Activated T-helper 1 cell treated with anti-CD3 and anti-CD28 coated beads, Interleukin-12 subunit alpha, Interleukin-12 subunit beta, Interleukin-2, Interleukin-4 antibody, amounts not matched to agents 30 ng/mL and 10 ng/mL and 1 ng/mL, durations not matched to agents 14 hours and 24 hours and 36 hours (primary cell): ENCODE measurements at regions not wholly inside any gene's neighbourhood (a gene's known extent, or its start where the extent isn't known, plus 50 kb on each side); places are given as distances from the start of the nearest gene placed in this dataset.

ENCODE experiments used
- DNase-seq: peaks from one replicate; pipeline ENCODE4 v3.0.0; 2021; ENCODE audit warnings: low spot score
- H3K27ac Mint-ChIP-seq: one replicate; pipeline ENCODE4 v1.8.0; 2021; ENCODE audit warnings: mild to moderate bottlenecking, mixed read lengths
- H3K27me3 Mint-ChIP-seq: one replicate; pipeline ENCODE4 v1.8.0; 2022; ENCODE audit warnings: mild to moderate bottlenecking, moderate library complexity, mixed read lengths; ENCODE audit not compliant: insufficient read depth
- H3K36me3 Mint-ChIP-seq: one replicate; pipeline ENCODE4 v1.8.0; 2021; ENCODE audit warnings: low read depth, mixed read lengths
- H3K4me1 Mint-ChIP-seq: one replicate; pipeline ENCODE4 v1.8.0; 2021; ENCODE audit warnings: low read depth, mixed read lengths
- H3K4me3 Mint-ChIP-seq: one replicate; pipeline ENCODE4 v1.8.0; 2021; ENCODE audit warnings: mild to moderate bottlenecking, moderate library complexity, mixed read lengths
- H3K9me3 Mint-ChIP-seq: one replicate; pipeline ENCODE4 v1.8.0; 2021; ENCODE audit warnings: mixed read lengths
- intact Hi-C: fragments of 100-400 bp; cut with micrococcal nuclease; formaldehyde crosslinking; loops from one replicate; pipeline ENCODE4 v1.15.1; 2024

- H3K36me3 Mint-ChIP-seq, result no peaks in the 10 kb centered on the region
- no peak for DNase-seq
- intact Hi-C loops, result no loop called here
- H3K27me3 Mint-ChIP-seq, result no peaks in the 10 kb centered on the region
- H3K9me3 Mint-ChIP-seq, result peaks cover 11% of the 10 kb centered on the region
- H3K4me1 Mint-ChIP-seq, result no peaks in the 10 kb centered on the region
- no peak overlapping the region for H3K4me3 Mint-ChIP-seq
- no peak overlapping the region for H3K27ac Mint-ChIP-seq
Measured at GRCh38 chr13:86710896-86711295, 911.7 kb upstream of the SLITRK6 start.

GRCh38 chr13:86714495-86714894 is 915.3 kb upstream of the SLITRK6 start:
- no peak for DNase-seq
- no peaks in the 10 kb centered on the region for H3K36me3 Mint-ChIP-seq
- intact Hi-C loops, result no loop called here
- H3K9me3 Mint-ChIP-seq, result peaks cover 19% of the 10 kb centered on the region
- no peak overlapping the region for H3K4me3 Mint-ChIP-seq
- no peak overlapping the region for H3K27ac Mint-ChIP-seq
- no peaks in the 10 kb centered on the region for H3K27me3 Mint-ChIP-seq
- no peaks in the 10 kb centered on the region for H3K4me1 Mint-ChIP-seq

- no peaks in the 10 kb centered on the region for H3K27me3 Mint-ChIP-seq
- peaks cover 14% of the 10 kb centered on the region for H3K9me3 Mint-ChIP-seq
- no peak overlapping the region for H3K4me3 Mint-ChIP-seq
- no peaks in the 10 kb centered on the region for H3K36me3 Mint-ChIP-seq
- H3K27ac Mint-ChIP-seq, result no peak overlapping the region
- H3K4me1 Mint-ChIP-seq, result no peaks in the 10 kb centered on the region
- no peak for DNase-seq
- intact Hi-C loops, result no loop called here
Measured at GRCh38 chr13:86725105-86725504, 925.9 kb upstream of the SLITRK6 start.

- Mint-ChIP-seq H3K27ac (no peak overlapping the region), H3K9me3 (peaks cover 18% of the 10 kb centered on the region), H3K27me3 (no peaks in the 10 kb centered on the region), H3K36me3 (no peaks in the 10 kb centered on the region), H3K4me3 (no peak overlapping the region), H3K4me1 (no peaks in the 10 kb centered on the region)
- DNase-seq, result no peak
- intact Hi-C loops, result no loop called here
Measured at GRCh38 chr13:86729206-86729605, 930.0 kb upstream of the SLITRK6 start.

- Mint-ChIP-seq H3K4me1 (no peaks in the 10 kb centered on the region), H3K36me3 (no peaks in the 10 kb centered on the region), H3K27ac (no peak overlapping the region), H3K4me3 (no peak overlapping the region), H3K27me3 (no peaks in the 10 kb centered on the region), H3K9me3 (peaks cover 17% of the 10 kb centered on the region)
- no peak for DNase-seq
- intact Hi-C loops, result no loop called here
Measured at GRCh38 chr13:86731987-86732386, 932.8 kb upstream of the SLITRK6 start.

- H3K27ac Mint-ChIP-seq, result no peak overlapping the region
- no peaks in the 10 kb centered on the region for H3K4me1 Mint-ChIP-seq
- intact Hi-C loops, result no loop called here
Measured at GRCh38 chr13:86737334-86737932, 933.7 kb upstream of the SLITRK5 start.

GRCh38 chr13:86741762-86742285 is 929.3 kb upstream of the SLITRK5 start:
- intact Hi-C loops, result no loop called here

More at GRCh38 chr13:86737334-86737932, 933.7 kb upstream of the SLITRK5 start:
- Mint-ChIP-seq H3K36me3 (no peaks in the 10 kb centered on the region), H3K9me3 (peaks cover 13% of the 10 kb centered on the region), H3K4me3 (no peak overlapping the region), H3K27me3 (no peaks in the 10 kb centered on the region)
- DNase-seq, result no peak

GRCh38 chr13:86757236-86757978 is 913.8 kb upstream of the SLITRK5 start:
- Mint-ChIP-seq H3K4me1 (no peaks in the 10 kb centered on the region), H3K36me3 (peaks cover under 1% of the 10 kb centered on the region)
- no peak for DNase-seq

More at GRCh38 chr13:86741762-86742285, 929.3 kb upstream of the SLITRK5 start:
- no peaks in the 10 kb centered on the region for H3K27me3 Mint-ChIP-seq
- H3K36me3 Mint-ChIP-seq, result no peaks in the 10 kb centered on the region
- no peak overlapping the region for H3K4me3 Mint-ChIP-seq
- H3K9me3 Mint-ChIP-seq, result peaks cover 4% of the 10 kb centered on the region
- no peak for DNase-seq
- H3K27ac Mint-ChIP-seq, result no peak overlapping the region
- H3K4me1 Mint-ChIP-seq, result no peaks in the 10 kb centered on the region

GRCh38 chr13:86758116-86758515 is 913.1 kb upstream of the SLITRK5 start:
- no peak overlapping the region for H3K4me3 Mint-ChIP-seq

More at GRCh38 chr13:86757236-86757978, 913.8 kb upstream of the SLITRK5 start:
- Mint-ChIP-seq H3K9me3 (peaks cover 33% of the 10 kb centered on the region), H3K27ac (no peak overlapping the region), H3K4me3 (no peak overlapping the region), H3K27me3 (no peaks in the 10 kb centered on the region)
- intact Hi-C loops, result no loop called here

GRCh38 chr13:86760620-86761019 is 910.6 kb upstream of the SLITRK5 start:
- Mint-ChIP-seq H3K4me1 (no peaks in the 10 kb centered on the region), H3K36me3 (peaks cover 2% of the 10 kb centered on the region), H3K9me3 (peaks cover 56% of the 10 kb centered on the region), H3K27ac (no peak overlapping the region), H3K4me3 (no peak overlapping the region), H3K27me3 (no peaks in the 10 kb centered on the region)
- DNase-seq, result no peak
- intact Hi-C loops, result no loop called here

More at GRCh38 chr13:86758116-86758515, 913.1 kb upstream of the SLITRK5 start:
- Mint-ChIP-seq H3K4me1 (no peaks in the 10 kb centered on the region), H3K36me3 (peaks cover 2% of the 10 kb centered on the region), H3K27ac (no peak overlapping the region), H3K27me3 (no peaks in the 10 kb centered on the region), H3K9me3 (peaks cover 40% of the 10 kb centered on the region)
- no peak for DNase-seq
- intact Hi-C loops, result no loop called here

- Mint-ChIP-seq H3K36me3 (peaks cover 2% of the 10 kb centered on the region), H3K4me3 (no peak overlapping the region), H3K4me1 (no peaks in the 10 kb centered on the region), H3K27ac (no peak overlapping the region), H3K27me3 (no peaks in the 10 kb centered on the region), H3K9me3 (peaks cover 46% of the 10 kb centered on the region)
- no peak for DNase-seq
- intact Hi-C loops, result no loop called here
Measured at GRCh38 chr13:86765462-86765861, 905.7 kb upstream of the SLITRK5 start.

- Mint-ChIP-seq H3K4me1 (no peaks in the 10 kb centered on the region), H3K27ac (no peak overlapping the region), H3K27me3 (no peaks in the 10 kb centered on the region), H3K36me3 (no peaks in the 10 kb centered on the region), H3K4me3 (no peak overlapping the region), H3K9me3 (peaks cover 24% of the 10 kb centered on the region)
- DNase-seq, result no peak
- intact Hi-C loops, result no loop called here
Measured at GRCh38 chr13:86788616-86789015, 882.6 kb upstream of the SLITRK5 start.

GRCh38 chr13:86792153-86792651 is 879.0 kb upstream of the SLITRK5 start:
- H3K27ac Mint-ChIP-seq, result no peak overlapping the region
- no peaks in the 10 kb centered on the region for H3K27me3 Mint-ChIP-seq
- H3K4me1 Mint-ChIP-seq, result no peaks in the 10 kb centered on the region
- peaks cover 24% of the 10 kb centered on the region for H3K9me3 Mint-ChIP-seq
- intact Hi-C loops, result no loop called here
- H3K36me3 Mint-ChIP-seq, result no peaks in the 10 kb centered on the region
- no peak overlapping the region for H3K4me3 Mint-ChIP-seq
- no peak for DNase-seq
